Astrocyte of the cerebellum (primary cell): ENCODE measurements at regions not wholly inside any gene's neighbourhood (a gene's known extent, or its start where the extent isn't known, plus 50 kb on each side); places are given as distances from the start of the nearest gene placed in this dataset.

Experiments used
- DNase-seq: peaks from one replicate; pipeline ENCODE4 v3.0.0-alpha.2; 2011; ENCODE audit warnings: low read depth
- H3K4me3 ChIP-seq: 2 replicates; pipeline ENCODE4 v1.5.1; 2011; ENCODE audit warnings: mild to moderate bottlenecking, low read depth, low read length, moderate library complexity
- CTCF ChIP-seq: IDR thresholded peaks from 2 replicates; pipeline ENCODE4 v1.5.1; 2012; ENCODE audit warnings: low read length, low read depth, moderate library complexity, mild to moderate bottlenecking; ENCODE audit errors: missing control alignments
- in situ Hi-C: cut with HindIII; loops from 2 replicates; pipeline ENCODE4 v1.10.0; 2017; ENCODE audit warnings: low sequenced_read_pairs

- TF ChIP-seq CTCF = no peak
- in situ Hi-C loops = no loop called here
- no peak overlapping the region for H3K4me3 ChIP-seq
- DNase-seq = no peak
These were observed 320.6 kb downstream of the FOXO1 start for GRCh38 chr13:40345654-40346372.

- no peak for DNase-seq
- no peak for TF ChIP-seq CTCF
- in situ Hi-C loops = no loop called here
- H3K4me3 ChIP-seq = no peak overlapping the region
These were observed 319.8 kb downstream of the FOXO1 start for GRCh38 chr13:40346592-40346991.

- in situ Hi-C loops = no loop called here
- H3K4me3 ChIP-seq = no peak overlapping the region
- no peak for TF ChIP-seq CTCF
- DNase-seq = no peak
These were observed 318.3 kb downstream of the FOXO1 start for GRCh38 chr13:40348096-40348679.

- DNase-seq = no peak
These were observed 316.0 kb downstream of the FOXO1 start for GRCh38 chr13:40350283-40350992.

GRCh38 chr13:40351537-40352379 lies 314.7 kb downstream of the FOXO1 start:
- H3K4me3 ChIP-seq = no peak overlapping the region
- DNase-seq = no peak
- in situ Hi-C loops = no loop called here
- TF ChIP-seq CTCF = no peak

More at GRCh38 chr13:40350283-40350992, 316.0 kb downstream of the FOXO1 start:
- in situ Hi-C loops = no loop called here
- H3K4me3 ChIP-seq = no peak overlapping the region
- TF ChIP-seq CTCF = no peak

GRCh38 chr13:40352380-40352778 lies 314.1 kb downstream of the FOXO1 start:
- no peak overlapping the region for H3K4me3 ChIP-seq
- no peak for DNase-seq
- no peak for TF ChIP-seq CTCF
- in situ Hi-C loops = no loop called here
